A549 (cell line): ENCODE measurements at regions not wholly inside any gene's neighbourhood (a gene's known extent, or its start where the extent isn't known, plus 50 kb on each side); places are given as distances from the start of the nearest gene placed in this dataset.

Source experiments
- ATAC-seq, 2 experiments: fragments of 200-7000 bp in 1 of 2; fragments of >200 bp in 1 of 2; cut with Nextera tagmentation in 1 of 2; cut with Tn5 transposase in 1 of 2; 3 replicates each; pipeline versions ENCODE4 v1.8.0 to v1.9.1; 2018 to 2020; ENCODE audit warnings: mild to moderate bottlenecking in 1 of 2, moderate library complexity in 1 of 2
- CTCF ChIA-PET: fragments of 300-600 bp; sonication (Branson Sonifier 250); formaldehyde crosslinking; extraction: SDS; loops from one replicate; lab custom pipeline; 2021; ENCODE audit warnings: antibody characterized with exemption, inconsistent platforms; lab: Yijun Ruan, JAX
- POLR2A ChIA-PET: fragments of 350-600 bp; formaldehyde crosslinking; extraction: SDS; loops from one replicate; lab custom pipeline; 2021; ENCODE audit warnings: antibody characterized with exemption, inconsistent platforms; lab: Yijun Ruan, JAX
- DNase-seq, 2 experiments: peaks; one replicate each; pipeline versions ENCODE4 v3.0.0 to v3.0.0-alpha.2; 2011 to 2016; ENCODE audit warnings: low read depth in 1 of 2, low spot score in 1 of 2
- FAIRE-seq: peaks from 2 replicates; lab custom pipeline; 2011; peaks lifted over from hg19 to GRCh38; lab: Jason Lieb, UNC
- H3K27ac ChIP-seq, 2 experiments: fragments of >200 bp; sonication (Bioruptor Twin); formaldehyde crosslinking; 3 replicates each; pipeline ENCODE4 v1.5.1; 2016 to 2017
- H3K4me1 ChIP-seq: fragments of >200 bp; sonication (Bioruptor Twin); formaldehyde crosslinking; 3 replicates; pipeline ENCODE4 v1.6.1; 2016
- H3K4me2 ChIP-seq: fragments of >200 bp; sonication (Bioruptor Twin); formaldehyde crosslinking; 3 replicates; pipeline ENCODE4 v1.6.1; 2016
- H3K4me3 ChIP-seq: fragments of >200 bp; sonication (Bioruptor Twin); formaldehyde crosslinking; 3 replicates; pipeline ENCODE4 v1.5.1; 2016
- H3K9me3 ChIP-seq: fragments of >200 bp; sonication (Bioruptor Twin); formaldehyde crosslinking; 3 replicates; pipeline ENCODE4 v1.6.1; 2016
- BCL3 ChIP-seq: fragments of >200 bp; sonication (Bioruptor Twin); formaldehyde crosslinking; IDR thresholded peaks from 3 replicates; pipeline ENCODE4 v1.6.1; 2016
- CBX2 ChIP-seq: fragments of 200-600 bp; sonication (generic); IDR thresholded peaks from 2 replicates; pipeline ENCODE4 v1.6.1; 2016; ENCODE audit warnings: low read depth, mild to moderate bottlenecking, borderline replicate concordance
- EHF ChIP-seq: fragments of 250-450 bp; sonication (Bioruptor Pico); IDR thresholded peaks from 2 replicates; pipeline ENCODE4 v1.5.0; 2020; ENCODE audit warnings: mild to moderate bottlenecking
- FOSL2 ChIP-seq, 2 experiments: fragments of 450-650 bp in 1 of 2; fragments of >200 bp in 1 of 2; sonication (Bioruptor Twin) in 1 of 2; formaldehyde crosslinking; IDR thresholded peaks; 2 replicates each; pipeline versions ENCODE4 v1.5.0 to v1.6.1; 2016 to 2020; ENCODE audit warnings: mild to moderate bottlenecking in 1 of 2, moderate library complexity in 1 of 2
- HMGXB4 ChIP-seq: fragments of 250-450 bp; sonication (Bioruptor Pico); IDR thresholded peaks from 2 replicates; pipeline ENCODE4 v1.5.0; 2021; ENCODE audit warnings: mild to moderate bottlenecking, moderate library complexity, borderline replicate concordance
- JUNB ChIP-seq: fragments of >200 bp; sonication (Bioruptor Twin); formaldehyde crosslinking; IDR thresholded peaks from 2 replicates; pipeline ENCODE4 v1.6.1; 2016
- KDM5A ChIP-seq: fragments of 200-600 bp; sonication (generic); IDR thresholded peaks from 2 replicates; pipeline ENCODE4 v1.6.1; 2016; ENCODE audit warnings: antibody characterized with exemption, mild to moderate bottlenecking
- MAFK ChIP-seq: fragments of 450-650 bp; IDR thresholded peaks from 2 replicates; pipeline ENCODE4 v1.6.1; 2014; ENCODE audit not compliant: partially characterized antibody
- MAZ ChIP-seq: fragments of 150-350 bp; IDR thresholded peaks from 2 replicates; pipeline ENCODE4 v1.6.1; 2014; ENCODE audit warnings: antibody characterized with exemption, low read depth, low read length, borderline replicate concordance
- PBX3 ChIP-seq: IDR thresholded peaks from 2 replicates; pipeline ENCODE4 v1.6.1; 2012
- RCOR1 ChIP-seq: fragments of 150-350 bp; IDR thresholded peaks from 2 replicates; pipeline ENCODE4 v1.6.1; 2014; ENCODE audit warnings: antibody characterized with exemption, low read length, low read depth
- RFX5 ChIP-seq: fragments of 450-650 bp; IDR thresholded peaks from 2 replicates; pipeline ENCODE4 v1.7.1; 2014; ENCODE audit warnings: antibody characterized with exemption, mild to moderate bottlenecking, moderate library complexity
- SMC3 ChIP-seq: fragments of >200 bp; sonication (Bioruptor Twin); formaldehyde crosslinking; IDR thresholded peaks from 3 replicates; pipeline ENCODE4 v1.6.1; 2018; ENCODE audit warnings: inconsistent platforms
- SREBF2 ChIP-seq: fragments of 450-650 bp; IDR thresholded peaks from 2 replicates; pipeline ENCODE4 v1.6.1; 2014; ENCODE audit warnings: mild to moderate bottlenecking, moderate library complexity
- ZNF302 ChIP-seq: fragments of 250-450 bp; sonication (Bioruptor Pico); IDR thresholded peaks from 2 replicates; pipeline ENCODE4 v1.9.0; 2021; ENCODE audit warnings: inconsistent platforms, mild to moderate bottlenecking, moderate library complexity
- WGBS: methylation state at CpG from one replicate; pipeline ENCODE4 v1.1.6; 2017; ENCODE audit errors: missing lambda C conversion rate; 5-methylcytosine and 5-hydroxymethylcytosine counted together

DNA sequence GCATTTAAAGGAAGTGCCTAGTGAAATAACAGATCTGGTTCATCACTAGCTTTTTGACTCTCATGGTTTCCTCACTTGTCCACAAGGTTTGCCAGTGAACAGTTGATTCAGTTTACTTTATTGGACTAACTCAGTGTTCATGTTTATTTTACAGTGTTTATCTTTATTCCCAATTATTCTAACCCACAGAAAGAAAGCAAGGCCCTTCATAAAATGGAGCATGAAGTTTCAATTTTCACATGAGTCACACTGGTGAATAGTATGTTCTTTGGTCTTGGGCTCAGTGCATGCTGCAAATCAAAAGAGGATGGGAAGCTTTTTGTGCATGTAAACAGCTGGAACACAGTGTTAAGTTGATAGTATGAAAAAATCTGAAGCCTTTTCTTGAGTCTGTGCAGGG lies 217.6 kb upstream of the HDDC2 start:
- CTCF ChIA-PET, result no interaction called here
- DNase-seq (no peak), FAIRE-seq (no peak)
- H3K4me1 ChIP-seq, result no peaks in the 10 kb centered on the region
- no peak overlapping the region for H3K4me2 ChIP-seq
- no peak overlapping the region for H3K4me3 ChIP-seq
- TF ChIP-seq PBX3 (no peak), RFX5 (no peak), BCL3 (no peak), KDM5A (no peak), RCOR1 (no peak), CBX2 (no peak), SMC3 (no peak), ZNF302 (CRISPR knock-in tag) (no peak), MAZ (no peak), HMGXB4 (CRISPR knock-in tag) (no peak)
- TF ChIP-seq, all 56 proteins: peak for 0
- POLR2A ChIA-PET, result no interaction called here
- H3K27ac ChIP-seq, result no peak overlapping the region
- ATAC-seq, result no peak
- H3K9me3 ChIP-seq, result no peaks in the 10 kb centered on the region

- DNase-seq (no peak), ATAC-seq (no peak), FAIRE-seq (no peak)
- H3K4me2 ChIP-seq, result no peak overlapping the region
- no peaks in the 10 kb centered on the region for H3K4me1 ChIP-seq
- no peak overlapping the region for H3K27ac ChIP-seq
- H3K4me3 ChIP-seq, result no peak overlapping the region
- H3K9me3 ChIP-seq, result no peaks in the 10 kb centered on the region
- ChIA-PET CTCF (no interaction called here), POLR2A (no interaction called here)
- 0% methylated on average over 2 of the region's 2 CpGs for WGBS
- TF ChIP-seq JUNB, result no peak
- no peak for TF ChIP-seq FOSL2 (IDR thresholded peaks at IDR 0.05)
- TF ChIP-seq FOSL2 (CRISPR knock-in tag; IDR thresholded peaks at IDR 0.05), result no peak
- no peak for TF ChIP-seq RFX5
- TF ChIP-seq EHF, result no peak
- no peak for TF ChIP-seq BCL3
- TF ChIP-seq, all 56 proteins: peak for 0
These were observed 222.6 kb upstream of the HDDC2 start for GRCh38 chr6:125524356-125524755.

- ChIA-PET POLR2A (no interaction called here), CTCF (interaction anchor here (0.7 kb wide), 1 partner anchor 231 kb away, joined by 4 read pairs; no protein-coding TSS in a partner anchor)
- H3K4me2 ChIP-seq, result no peak overlapping the region
- TF ChIP-seq SREBF2 (no peak), MAFK (peak; percentile 28)
- H3K4me3 ChIP-seq, result no peak overlapping the region
- 0% methylated on average over 1 of the region's 1 CpG for WGBS
- no peak overlapping the region for H3K27ac ChIP-seq
- no peak for DNase-seq
- no peak for FAIRE-seq
- no peaks in the 10 kb centered on the region for H3K4me1 ChIP-seq
- no peaks in the 10 kb centered on the region for H3K9me3 ChIP-seq
- no peak for ATAC-seq
These were observed 223.3 kb upstream of the HEY2 start for GRCh38 chr6:125526007-125526720.
